ENCODE measurements at regions not wholly inside any gene's neighbourhood (a gene's known extent, or its start where the extent isn't known, plus 50 kb on each side); places are given as distances from the start of the nearest gene placed in this dataset.

DNA sequence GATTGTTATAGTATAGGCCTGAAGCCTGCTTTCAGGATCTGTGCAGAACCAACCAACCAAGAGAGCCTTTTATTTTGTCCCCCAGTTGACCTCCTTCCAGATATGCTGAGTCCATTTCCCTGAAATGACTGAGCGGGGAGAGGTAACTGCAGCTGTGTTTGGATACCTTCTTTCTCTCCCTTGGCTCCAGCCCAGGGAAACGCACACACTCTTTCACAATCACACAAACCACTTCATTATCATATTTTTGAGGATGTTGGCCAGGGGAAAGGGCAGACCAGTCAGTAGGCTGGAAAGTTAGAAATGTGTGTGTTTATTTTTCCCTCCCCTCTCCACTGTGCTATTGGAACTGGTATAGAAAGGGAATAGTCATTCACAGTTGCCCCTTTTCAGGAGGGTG, 417.7 kb upstream of the TBL1XR1 start:
- no peak for TF ChIP-seq CTCF (conservative IDR thresholded peaks at IDR 0.05; ENCODE audit: low read depth, low read length)
- H3K4me3 ChIP-seq (ENCODE audit: low read length) = no peak overlapping the region
- no peak for DNase-seq (ENCODE audit: low read depth)

GRCh38 chr3:177618873-177619733, 421.8 kb upstream of the TBL1XR1 start:
- DNase-seq (ENCODE audit: low read depth) = peak; percentile 84
- TF ChIP-seq CTCF (conservative IDR thresholded peaks at IDR 0.05; ENCODE audit: low read depth, low read length) = no peak

GRCh38 chr3:177620073-177620472, 422.8 kb upstream of the TBL1XR1 start:
- TF ChIP-seq CTCF (conservative IDR thresholded peaks at IDR 0.05; ENCODE audit: low read depth, low read length) = no peak
- H3K4me3 ChIP-seq (ENCODE audit: low read length) = no peak overlapping the region
- DNase-seq (ENCODE audit: low read depth) = no peak

More at GRCh38 chr3:177618873-177619733, 421.8 kb upstream of the TBL1XR1 start:
- H3K4me3 ChIP-seq (ENCODE audit: low read length) = no peak overlapping the region

DNA sequence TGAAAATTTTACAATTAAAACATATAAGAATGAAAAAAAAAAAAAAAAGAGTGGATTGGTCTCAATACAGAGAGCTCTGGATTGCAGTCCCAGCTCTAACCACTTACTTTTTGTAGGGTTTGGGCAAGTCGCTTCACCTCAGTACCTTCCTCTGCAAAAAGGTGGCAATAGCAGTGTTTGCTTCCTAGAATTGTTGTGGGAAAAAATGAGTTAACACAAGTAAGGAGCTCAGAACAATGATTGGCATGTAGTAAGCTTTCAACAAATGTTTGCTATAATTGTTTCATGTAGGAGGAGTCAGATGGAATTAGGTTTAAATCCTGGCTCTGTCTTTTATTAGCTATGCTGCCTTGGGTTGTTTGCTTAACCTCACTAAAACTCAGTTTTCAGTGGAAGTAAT, 425.2 kb upstream of the TBL1XR1 start:
- DNase-seq (ENCODE audit: low read depth) = peak; percentile 77
- H3K4me3 ChIP-seq (ENCODE audit: low read length) = no peak overlapping the region
- TF ChIP-seq CTCF (conservative IDR thresholded peaks at IDR 0.05; ENCODE audit: low read depth, low read length) = peak; percentile 52

- H3K4me3 ChIP-seq (ENCODE audit: low read length) = no peak overlapping the region
- no peak for TF ChIP-seq CTCF (conservative IDR thresholded peaks at IDR 0.05; ENCODE audit: low read depth, low read length)
- DNase-seq (ENCODE audit: low read depth) = no peak
Measured at GRCh38 chr3:177622982-177623617, 425.8 kb upstream of the TBL1XR1 start.

DNA sequence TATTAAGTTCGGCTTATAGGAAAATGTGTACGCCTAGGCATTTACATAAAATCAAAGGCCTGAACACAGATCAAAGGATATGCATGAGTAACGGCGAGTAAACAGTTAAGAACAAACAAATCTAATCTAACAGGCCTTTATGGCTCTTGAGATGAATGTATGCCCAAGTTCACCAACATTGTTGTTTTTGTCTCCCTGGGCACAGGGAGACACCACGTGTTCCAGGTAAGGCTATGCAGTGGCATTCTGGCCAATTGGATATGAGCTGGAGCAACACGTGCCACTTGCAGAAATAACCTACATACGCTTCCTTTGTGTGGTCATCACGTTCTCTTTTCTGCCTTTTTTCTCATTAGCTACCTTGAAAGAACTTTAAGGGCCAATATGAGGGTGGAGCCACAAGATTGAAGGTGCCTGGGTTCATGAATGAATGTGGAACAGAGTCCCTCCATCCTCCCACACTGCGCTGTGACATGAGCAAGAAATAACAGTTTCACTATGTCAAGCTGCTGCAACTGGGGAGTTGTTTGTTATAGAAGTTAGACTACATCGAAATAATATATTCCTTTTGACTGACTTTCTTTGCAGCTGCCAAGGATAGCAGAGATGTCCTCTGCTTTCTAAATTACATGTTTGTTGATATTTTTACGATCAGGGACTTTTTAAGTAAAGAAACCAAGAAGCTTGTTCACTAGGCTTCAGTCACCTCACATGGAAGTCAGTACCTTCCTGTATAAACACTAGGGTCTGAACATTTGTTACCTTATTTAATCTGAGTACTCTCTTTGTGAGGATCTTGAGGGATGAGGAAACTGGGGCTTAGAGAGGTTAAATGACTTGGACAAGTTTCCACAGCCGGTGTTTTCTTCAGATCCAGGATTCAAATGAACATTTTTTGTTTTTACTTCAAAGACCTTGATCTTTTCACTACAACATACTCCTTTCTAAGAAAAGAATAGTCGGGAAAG, 427.5 kb upstream of the TBL1XR1 start:
- DNase-seq (ENCODE audit: low read depth) = no peak
- no peak for TF ChIP-seq CTCF (conservative IDR thresholded peaks at IDR 0.05; ENCODE audit: low read depth, low read length)
- H3K4me3 ChIP-seq (ENCODE audit: low read length) = no peak overlapping the region
